ENCODE measurements at regions not wholly inside any gene's neighbourhood (a gene's known extent, or its start where the extent isn't known, plus 50 kb on each side); places are given as distances from the start of the nearest gene placed in this dataset.
"Not testable (repeated sequence)": the region's sequence is repeated elsewhere in the genome, so short reads cannot be mapped to it uniquely, and the experiment has no call there.

- Histone ChIP-seq H3K36me3 (no peaks in the 10 kb centered on the region), H2AFZ (replicated peaks) (no peak overlapping the region), H3F3A (ENCODE audit: low read depth) (no peaks in the 10 kb centered on the region), H3K4me3 (no peak overlapping the region), H3K9ac (no peak overlapping the region), H3K9me3 (ENCODE audit: low read depth) (no peaks in the 10 kb centered on the region), H4K20me1 (ENCODE audit: low read depth) (no peaks in the 10 kb centered on the region), H3K4me1 (no peaks in the 10 kb centered on the region), H3K27ac (no peak overlapping the region), H3K79me2 (ENCODE audit: low read depth) (no peaks in the 10 kb centered on the region), H3K27me3 (no peaks in the 10 kb centered on the region), H3K4me2 (no peak overlapping the region)
- H3K4me1 Mint-ChIP-seq = no peaks in the 10 kb centered on the region
- H3K9me3 Mint-ChIP-seq = peaks cover 10% of the 10 kb centered on the region
- no peak overlapping the region for H3K4me3 Mint-ChIP-seq
- H3K36me3 Mint-ChIP-seq = no peaks in the 10 kb centered on the region
- no peak for DNase-seq (ENCODE audit: low spot score)
- peaks cover 2% of the 10 kb centered on the region for H3K27me3 Mint-ChIP-seq (ENCODE audit: insufficient read depth, low read depth)
- no peak for TF ChIP-seq EZH2 (IDR thresholded peaks at IDR 0.05)
- TF ChIP-seq EZH2phosphoT487 (IDR thresholded peaks at IDR 0.05) = no peak
- TF ChIP-seq, protein P1, sequence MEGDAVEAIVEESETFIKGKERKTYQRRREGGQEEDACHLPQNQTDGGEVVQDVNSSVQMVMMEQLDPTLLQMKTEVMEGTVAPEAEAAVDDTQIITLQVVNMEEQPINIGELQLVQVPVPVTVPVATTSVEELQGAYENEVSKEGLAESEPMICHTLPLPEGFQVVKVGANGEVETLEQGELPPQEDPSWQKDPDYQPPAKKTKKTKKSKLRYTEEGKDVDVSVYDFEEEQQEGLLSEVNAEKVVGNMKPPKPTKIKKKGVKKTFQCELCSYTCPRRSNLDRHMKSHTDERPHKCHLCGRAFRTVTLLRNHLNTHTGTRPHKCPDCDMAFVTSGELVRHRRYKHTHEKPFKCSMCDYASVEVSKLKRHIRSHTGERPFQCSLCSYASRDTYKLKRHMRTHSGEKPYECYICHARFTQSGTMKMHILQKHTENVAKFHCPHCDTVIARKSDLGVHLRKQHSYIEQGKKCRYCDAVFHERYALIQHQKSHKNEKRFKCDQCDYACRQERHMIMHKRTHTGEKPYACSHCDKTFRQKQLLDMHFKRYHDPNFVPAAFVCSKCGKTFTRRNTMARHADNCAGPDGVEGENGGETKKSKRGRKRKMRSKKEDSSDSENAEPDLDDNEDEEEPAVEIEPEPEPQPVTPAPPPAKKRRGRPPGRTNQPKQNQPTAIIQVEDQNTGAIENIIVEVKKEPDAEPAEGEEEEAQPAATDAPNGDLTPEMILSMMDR (IDR thresholded peaks at IDR 0.05) = no peak
- H3K27ac Mint-ChIP-seq = no peak overlapping the region
Measured at GRCh38 chrX:143240658-143241057, 214.9 kb downstream of the SPANXN4 start.

- H3K79me2 ChIP-seq (ENCODE audit: low read depth) = no peaks in the 10 kb centered on the region
- H3K9me3 ChIP-seq (ENCODE audit: low read depth) = no peaks in the 10 kb centered on the region
- Mint-ChIP-seq H3K4me3 (no peak overlapping the region), H3K4me1 (no peaks in the 10 kb centered on the region), H3K9me3 (peaks cover 18% of the 10 kb centered on the region), H3K36me3 (no peaks in the 10 kb centered on the region), H3K27me3 (ENCODE audit: insufficient read depth, low read depth) (no peaks in the 10 kb centered on the region), H3K27ac (no peak overlapping the region)
- no peaks in the 10 kb centered on the region for H3K36me3 ChIP-seq
- H3K4me1 ChIP-seq = no peaks in the 10 kb centered on the region
- H4K20me1 ChIP-seq (ENCODE audit: low read depth) = no peaks in the 10 kb centered on the region
- H3K27ac ChIP-seq = no peak overlapping the region
- no peaks in the 10 kb centered on the region for H3F3A ChIP-seq (ENCODE audit: low read depth)
- no peaks in the 10 kb centered on the region for H3K27me3 ChIP-seq
- H3K4me2 ChIP-seq = no peak overlapping the region
- no peak for DNase-seq (ENCODE audit: low spot score)
- H3K9ac ChIP-seq = no peak overlapping the region
- no peak for TF ChIP-seq EZH2 (IDR thresholded peaks at IDR 0.05)
- TF ChIP-seq, protein P1 (IDR thresholded peaks at IDR 0.05) = no peak
- no peak for TF ChIP-seq EZH2phosphoT487 (IDR thresholded peaks at IDR 0.05)
- no peak overlapping the region for H2AFZ ChIP-seq (replicated peaks)
- no peak overlapping the region for H3K4me3 ChIP-seq
Measured at GRCh38 chrX:143231492-143231891, 205.8 kb downstream of the SPANXN4 start.

- H3K4me3 ChIP-seq; H3K79me2 ChIP-seq (ENCODE audit: low read depth); H3K36me3 Mint-ChIP-seq; H4K20me1 ChIP-seq (ENCODE audit: low read depth); H3K27ac ChIP-seq; H3K4me2 ChIP-seq; H3K4me1 Mint-ChIP-seq; H3K4me3 Mint-ChIP-seq; H3K27me3 ChIP-seq; H3K27ac Mint-ChIP-seq; H3K4me1 ChIP-seq; H3K9ac ChIP-seq; H3K27me3 Mint-ChIP-seq (ENCODE audit: insufficient read depth, low read depth); H2AFZ ChIP-seq (replicated peaks); H3K36me3 ChIP-seq; DNase-seq (ENCODE audit: low spot score); H3K9me3 ChIP-seq (ENCODE audit: low read depth); H3F3A ChIP-seq (ENCODE audit: low read depth): not testable (repeated sequence)
- H3K9me3 Mint-ChIP-seq = peaks cover 12% of the 10 kb centered on the region
Measured at GRCh38 chrX:143228600-143228999, 202.9 kb downstream of the SPANXN4 start.

DNA sequence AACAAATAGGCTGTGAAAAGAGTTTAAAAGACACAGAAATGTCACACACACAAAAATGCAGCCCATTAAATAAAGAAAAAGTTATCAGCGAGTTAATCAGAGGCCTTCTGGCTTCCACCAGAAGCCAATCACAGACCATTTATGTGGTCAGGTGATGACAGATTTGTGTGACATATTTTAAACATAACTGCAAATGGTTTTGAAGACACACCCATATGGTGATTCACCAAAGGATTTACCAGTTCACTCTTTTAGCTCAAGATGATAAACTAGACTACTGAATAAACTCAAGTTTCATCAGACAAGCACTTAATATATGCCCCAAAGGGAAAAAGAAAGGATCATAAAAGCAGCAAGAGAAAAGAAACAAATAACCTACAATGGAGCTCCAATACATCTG, 181.2 kb downstream of the SPANXN4 start:
- Histone ChIP-seq H2AFZ (replicated peaks) (no peak overlapping the region), H3K4me1 (no peaks in the 10 kb centered on the region), H3F3A (ENCODE audit: low read depth) (no peaks in the 10 kb centered on the region), H3K4me2 (no peak overlapping the region), H3K27me3 (no peaks in the 10 kb centered on the region), H3K9ac (no peak overlapping the region), H3K36me3 (no peaks in the 10 kb centered on the region), H3K4me3 (no peak overlapping the region), H3K9me3 (ENCODE audit: low read depth) (peaks cover 7% of the 10 kb centered on the region), H4K20me1 (ENCODE audit: low read depth) (no peaks in the 10 kb centered on the region), H3K27ac (no peak overlapping the region), H3K79me2 (ENCODE audit: low read depth) (no peaks in the 10 kb centered on the region)
- Mint-ChIP-seq H3K27ac (no peak overlapping the region), H3K9me3 (peaks cover 2% of the 10 kb centered on the region), H3K4me3 (no peak overlapping the region), H3K4me1 (no peaks in the 10 kb centered on the region), H3K27me3 (ENCODE audit: insufficient read depth, low read depth) (no peaks in the 10 kb centered on the region), H3K36me3 (no peaks in the 10 kb centered on the region)
- TF ChIP-seq EZH2phosphoT487 (IDR thresholded peaks at IDR 0.05) (no peak), EZH2 (IDR thresholded peaks at IDR 0.05) (no peak)
- TF ChIP-seq, protein P1 (IDR thresholded peaks at IDR 0.05) = no peak
- DNase-seq (ENCODE audit: low spot score) = no peak
